Left lung (tissue), 4 donors: ENCODE measurements at regions not wholly inside any gene's neighbourhood (a gene's known extent, or its start where the extent isn't known, plus 50 kb on each side); places are given as distances from the start of the nearest gene placed in this dataset.

ENCODE experiments used
- ATAC-seq: fragments of 200-7000 bp; cut with Tn5 transposase; one replicate; pipeline ENCODE4 v1.9.1; 2020; ENCODE audit warnings: moderate library complexity
- DNase-seq, 4 donors: peaks; one replicate each; pipeline ENCODE4 v3.0.0-alpha.2; 2013 to 2020
- H3K27ac ChIP-seq, 2 donors: fragments of 200-600 bp; sonication (generic) in 1 of 2; one replicate each; pipeline versions ENCODE4 v1.5.0 to v1.8.0; 2020 to 2021
- H3K27me3 ChIP-seq, 2 donors: fragments of 200-600 bp; sonication (generic) in 1 of 2; one replicate each; pipeline versions ENCODE4 v1.5.0 to v1.8.0; 2020 to 2021
- H3K36me3 ChIP-seq, 2 donors: fragments of 200-600 bp; sonication (generic) in 1 of 2; one replicate each; pipeline versions ENCODE4 v1.5.0 to v1.8.0; 2020 to 2021
- H3K4me1 ChIP-seq, 2 donors: fragments of 200-600 bp; one replicate each; pipeline ENCODE4 v1.8.0; 2021
- H3K4me3 ChIP-seq, 2 donors: fragments of 200-600 bp; sonication (generic) in 1 of 2; one replicate each; pipeline versions ENCODE4 v1.5.0 to v1.8.0; 2020 to 2021; ENCODE audit warnings: mild to moderate bottlenecking in 1 of 2
- H3K9me3 ChIP-seq, 2 donors: fragments of 200-600 bp; sonication (generic) in 1 of 2; one replicate each; pipeline versions ENCODE4 v1.5.0 to v1.8.0; 2020 to 2021
- intact Hi-C, 2 donors: fragments of 100-400 bp; cut with DNase I; formaldehyde crosslinking; loops; one replicate each; pipeline versions ENCODE4 v1.11.2 to v1.14.2; 2022
- TF ChIP-seq, protein P1 (sequence below), 2 donors: fragments of 200-600 bp; sonication (generic) in 1 of 2; IDR thresholded peaks; one replicate each; pipeline versions ENCODE4 v1.5.0 to v1.8.0; 2021; ENCODE audit warnings: antibody characterized with exemption in 2 of 2
- donor health status: DM: no; HTN: yes; CAD: no.
- donor health status: DM: no; HTN: no; CAD: no.

- Histone ChIP-seq H3K4me1 (no peaks in the 10 kb centered on the region), H3K27me3 (no peaks in the 10 kb centered on the region), H3K27ac (no peak overlapping the region), H3K36me3 (no peaks in the 10 kb centered on the region), H3K9me3 (no peaks in the 10 kb centered on the region), H3K4me3 (no peak overlapping the region)
- TF ChIP-seq, protein P1, sequence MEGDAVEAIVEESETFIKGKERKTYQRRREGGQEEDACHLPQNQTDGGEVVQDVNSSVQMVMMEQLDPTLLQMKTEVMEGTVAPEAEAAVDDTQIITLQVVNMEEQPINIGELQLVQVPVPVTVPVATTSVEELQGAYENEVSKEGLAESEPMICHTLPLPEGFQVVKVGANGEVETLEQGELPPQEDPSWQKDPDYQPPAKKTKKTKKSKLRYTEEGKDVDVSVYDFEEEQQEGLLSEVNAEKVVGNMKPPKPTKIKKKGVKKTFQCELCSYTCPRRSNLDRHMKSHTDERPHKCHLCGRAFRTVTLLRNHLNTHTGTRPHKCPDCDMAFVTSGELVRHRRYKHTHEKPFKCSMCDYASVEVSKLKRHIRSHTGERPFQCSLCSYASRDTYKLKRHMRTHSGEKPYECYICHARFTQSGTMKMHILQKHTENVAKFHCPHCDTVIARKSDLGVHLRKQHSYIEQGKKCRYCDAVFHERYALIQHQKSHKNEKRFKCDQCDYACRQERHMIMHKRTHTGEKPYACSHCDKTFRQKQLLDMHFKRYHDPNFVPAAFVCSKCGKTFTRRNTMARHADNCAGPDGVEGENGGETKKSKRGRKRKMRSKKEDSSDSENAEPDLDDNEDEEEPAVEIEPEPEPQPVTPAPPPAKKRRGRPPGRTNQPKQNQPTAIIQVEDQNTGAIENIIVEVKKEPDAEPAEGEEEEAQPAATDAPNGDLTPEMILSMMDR (IDR thresholded peaks at IDR 0.05): no peak
- ATAC-seq (no peak), DNase-seq (no peak)
- intact Hi-C loops: no loop called here
Observed at GRCh38 chr18:53906681-53907080, 317.8 kb downstream of the MBD2 start.

DNA sequence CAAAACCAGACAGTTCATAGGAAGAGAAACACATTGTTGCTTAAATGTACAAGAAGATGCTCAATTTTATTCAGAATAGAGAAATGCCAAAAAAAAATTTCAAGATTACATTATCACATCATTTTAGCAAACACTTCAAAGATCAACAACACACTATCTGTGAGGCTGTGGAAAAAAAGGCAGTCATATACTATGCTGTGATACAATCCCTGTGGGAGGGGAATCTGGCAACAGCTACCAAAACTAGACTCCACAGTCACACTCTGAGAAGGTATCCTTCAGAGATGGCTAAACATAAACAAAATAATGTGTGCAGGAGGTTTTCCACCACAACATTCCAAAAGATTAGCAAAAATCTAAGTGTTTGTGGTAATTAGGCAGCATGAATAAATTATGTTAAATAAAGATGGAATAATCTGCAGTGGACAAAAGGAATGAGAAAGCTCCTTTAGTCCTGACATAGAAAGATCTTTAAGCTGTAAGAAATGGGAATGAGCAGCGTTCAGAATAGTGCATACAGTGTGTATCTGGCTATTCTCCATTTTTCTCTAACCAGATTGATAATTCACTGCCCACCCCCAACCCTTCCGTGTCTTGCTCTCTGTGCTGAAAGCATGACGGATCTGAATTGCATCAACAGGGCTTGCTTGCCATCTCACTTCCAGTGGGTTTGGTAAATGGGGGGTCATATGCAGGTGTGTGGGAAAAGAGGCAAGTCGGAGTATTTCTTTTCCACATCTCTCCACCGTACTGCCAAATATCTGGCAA, 329.6 kb downstream of the MBD2 start:
- no peak overlapping the region for H3K4me3 ChIP-seq
- TF ChIP-seq, protein P1 (IDR thresholded peaks at IDR 0.05): no peak
- ATAC-seq (no peak), DNase-seq (no peak)
- H3K27ac ChIP-seq: no peak overlapping the region
- H3K4me1 ChIP-seq: no peaks in the 10 kb centered on the region
- intact Hi-C loops: no loop called here
- H3K36me3 ChIP-seq: no peaks in the 10 kb centered on the region
- no peaks in the 10 kb centered on the region for H3K27me3 ChIP-seq
- peaks cover 0 to 8% of the 10 kb centered on the region in 2 donors for H3K9me3 ChIP-seq

DNA sequence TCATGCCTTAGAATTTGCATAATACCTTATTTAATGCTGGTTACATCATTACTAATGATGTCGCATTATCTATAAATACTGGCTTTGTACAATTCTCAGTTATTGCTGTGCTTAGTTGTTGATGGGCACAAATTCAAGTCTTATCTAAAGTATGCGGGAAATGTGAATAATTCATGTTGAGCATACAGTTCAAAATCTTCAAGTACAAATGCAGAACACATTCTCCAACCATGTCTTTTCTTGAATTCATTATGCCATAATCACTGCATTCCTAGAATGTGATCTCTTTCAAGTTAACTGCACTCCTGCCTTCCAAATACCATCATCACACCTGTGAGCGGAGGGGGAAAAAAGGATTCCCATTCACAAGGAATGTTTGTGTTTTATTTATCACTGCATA, 337.0 kb downstream of the MBD2 start:
- Histone ChIP-seq H3K27me3 (no peaks in the 10 kb centered on the region), H3K4me1 (no peaks in the 10 kb centered on the region), H3K9me3 (no peaks in the 10 kb centered on the region), H3K36me3 (no peaks in the 10 kb centered on the region), H3K27ac (no peak overlapping the region), H3K4me3 (no peak overlapping the region)
- intact Hi-C loops: no loop called here
- TF ChIP-seq, protein P1 (IDR thresholded peaks at IDR 0.05): no peak
- peak; percentile 32 for ATAC-seq
- no peak for DNase-seq

- no peak overlapping the region for H3K27ac ChIP-seq
- no peaks in the 10 kb centered on the region for H3K27me3 ChIP-seq
- TF ChIP-seq, protein P1 (IDR thresholded peaks at IDR 0.05): no peak
- H3K4me3 ChIP-seq: no peak overlapping the region
- H3K9me3 ChIP-seq: no peaks in the 10 kb centered on the region
- H3K36me3 ChIP-seq: no peaks in the 10 kb centered on the region
- intact Hi-C loops: no loop called here
- ATAC-seq (peak; percentile 84), DNase-seq (no peak)
- H3K4me1 ChIP-seq: no peaks in the 10 kb centered on the region
Observed at GRCh38 chr18:53886058-53886457, 338.4 kb downstream of the MBD2 start.

GRCh38 chr18:53883771-53884170, 340.7 kb downstream of the MBD2 start:
- H3K4me3 ChIP-seq: no peak overlapping the region
- no peaks in the 10 kb centered on the region for H3K27me3 ChIP-seq
- H3K36me3 ChIP-seq: no peaks in the 10 kb centered on the region
- DNase-seq (no peak), ATAC-seq (no peak)
- no peaks in the 10 kb centered on the region for H3K4me1 ChIP-seq
- intact Hi-C loops: no loop called here
- no peak overlapping the region for H3K27ac ChIP-seq
- H3K9me3 ChIP-seq: no peaks in the 10 kb centered on the region
- TF ChIP-seq, protein P1 (IDR thresholded peaks at IDR 0.05): no peak
